ENCODE measurements at regions not wholly inside any gene's neighbourhood (a gene's known extent, or its start where the extent isn't known, plus 50 kb on each side); places are given as distances from the start of the nearest gene placed in this dataset.
"Not testable (repeated sequence)": the region's sequence is repeated elsewhere in the genome, so short reads cannot be mapped to it uniquely, and the experiment has no call there.

DNA sequence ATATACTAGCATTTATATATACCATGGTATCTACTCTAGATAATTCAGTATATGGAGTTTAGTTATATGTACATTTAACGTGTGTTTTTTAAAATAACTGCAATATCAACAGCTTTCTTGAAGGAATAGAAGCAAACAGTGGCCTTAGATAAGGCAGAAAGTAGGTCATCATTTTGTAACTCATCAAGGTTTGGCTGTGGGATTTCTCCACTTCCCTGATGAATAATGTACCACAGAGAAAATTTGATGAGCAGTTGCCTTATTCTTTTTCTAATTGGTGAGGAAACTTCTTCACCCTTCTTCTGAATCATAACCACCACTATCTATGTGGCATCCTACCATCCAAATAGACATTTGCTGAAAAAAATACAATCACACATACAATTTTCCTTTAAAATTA is 590.2 kb upstream of the SPRY2 start:
- DNase-seq (ENCODE audit: low read depth, low spot score): no peak
- in situ Hi-C loops (cut with HindIII; ENCODE audit: low pct_unique_long_range_greater_than_20kb, low sequenced_read_pairs): no loop called here

DNA sequence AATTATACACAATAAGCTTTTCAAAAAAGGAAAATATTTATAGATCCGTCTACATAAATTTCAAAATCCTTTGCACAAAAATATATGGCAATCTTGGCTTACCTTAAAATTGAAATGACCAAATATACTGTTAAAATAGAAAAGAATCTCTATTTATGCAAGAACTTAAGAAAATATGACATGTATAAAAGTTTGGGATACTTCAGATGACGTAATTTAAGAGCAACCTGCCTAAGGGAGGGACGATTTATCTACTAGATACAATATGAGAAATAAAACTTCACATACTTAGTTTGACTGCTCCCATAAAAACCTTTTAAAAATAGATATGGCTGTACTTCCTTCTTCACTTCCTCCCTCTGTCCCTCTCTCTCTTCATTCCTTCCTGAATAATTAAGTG is 587.3 kb upstream of the SPRY2 start:
- in situ Hi-C loops (cut with HindIII; ENCODE audit: low pct_unique_long_range_greater_than_20kb, low sequenced_read_pairs): no loop called here
- DNase-seq (ENCODE audit: low read depth, low spot score): no peak

DNA sequence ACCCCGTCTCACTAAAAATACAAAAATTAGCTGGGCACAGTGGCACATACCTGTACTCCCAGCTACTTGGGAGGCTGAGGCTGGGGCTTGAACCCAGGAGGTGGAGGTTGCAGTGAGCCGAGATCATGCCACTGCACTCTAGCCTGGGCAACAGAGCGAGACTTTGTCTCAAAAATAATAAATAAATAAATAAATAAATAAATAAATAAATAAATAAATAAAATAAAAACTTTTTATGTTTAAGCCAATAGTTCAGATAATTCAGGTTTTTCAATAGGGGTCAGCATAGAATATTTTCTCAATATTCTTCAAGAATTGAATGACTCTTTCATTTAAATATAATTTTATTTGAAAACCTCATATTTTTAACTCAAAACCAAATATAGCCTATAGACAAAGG is 585.1 kb upstream of the SPRY2 start:
- DNase-seq (ENCODE audit: low read depth, low spot score); in situ Hi-C loops (cut with HindIII; ENCODE audit: low pct_unique_long_range_greater_than_20kb, low sequenced_read_pairs): not testable (repeated sequence)

DNA sequence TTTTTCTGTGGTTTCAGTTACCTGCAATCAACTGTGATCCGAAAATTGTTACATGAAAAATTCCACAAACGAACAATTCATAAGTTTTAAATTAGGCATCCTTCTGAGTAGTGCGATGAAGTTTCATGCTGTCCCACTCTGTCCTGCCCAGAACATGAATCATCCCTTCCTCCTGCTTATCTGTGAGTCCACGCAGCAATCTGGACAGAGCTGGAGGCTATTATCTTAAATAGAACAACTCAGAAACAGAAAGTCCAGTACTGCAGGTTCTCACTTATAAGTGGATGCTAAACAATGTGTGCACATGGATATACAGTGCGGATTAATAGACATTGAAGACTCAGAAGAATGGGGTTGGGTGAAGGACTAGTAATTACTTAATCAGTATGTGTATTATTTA is 583.7 kb upstream of the SPRY2 start:
- in situ Hi-C loops (cut with HindIII; ENCODE audit: low pct_unique_long_range_greater_than_20kb, low sequenced_read_pairs): no loop called here
- no peak for DNase-seq (ENCODE audit: low read depth, low spot score)

DNA sequence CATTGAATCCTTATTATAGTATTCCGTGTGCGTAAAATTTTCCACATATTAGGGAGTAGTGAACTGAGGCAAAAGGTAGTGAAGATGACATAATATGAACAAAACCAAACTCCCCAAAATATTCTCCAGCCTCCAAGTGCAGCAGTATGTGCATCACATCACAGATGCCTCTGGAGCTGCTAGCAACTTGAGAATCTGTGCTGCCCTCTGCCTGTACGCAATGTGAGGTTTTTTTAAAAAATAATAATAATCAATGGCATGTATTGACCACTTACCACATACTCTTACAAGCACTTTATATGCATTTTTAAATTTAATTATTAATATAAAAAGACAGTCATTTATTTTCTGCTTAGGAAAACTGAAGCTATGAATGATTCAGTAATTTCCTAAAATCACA is 583.0 kb upstream of the SPRY2 start:
- DNase-seq (ENCODE audit: low read depth, low spot score): peak; percentile 32
- in situ Hi-C loops (cut with HindIII; ENCODE audit: low pct_unique_long_range_greater_than_20kb, low sequenced_read_pairs): no loop called here

DNA sequence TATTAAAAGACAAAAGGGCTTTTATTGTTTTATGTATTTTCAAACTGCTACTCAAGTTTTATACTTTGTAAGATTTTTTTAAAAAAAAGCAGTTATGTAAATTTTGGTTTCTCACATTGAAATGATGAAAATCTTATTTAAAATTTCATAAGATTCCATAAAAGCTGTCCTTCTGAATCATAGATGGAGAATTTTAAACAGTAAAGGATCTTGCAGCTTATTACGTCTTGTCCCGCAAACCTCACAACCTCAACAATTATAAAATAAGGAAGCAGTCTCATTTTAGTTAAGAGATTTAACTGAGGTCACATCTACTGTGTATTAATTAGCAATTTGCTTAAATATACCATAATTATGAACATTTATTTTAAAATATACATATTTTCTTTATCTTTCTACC is 581.0 kb upstream of the SPRY2 start:
- in situ Hi-C loops (cut with HindIII; ENCODE audit: low pct_unique_long_range_greater_than_20kb, low sequenced_read_pairs): no loop called here
- DNase-seq (ENCODE audit: low read depth, low spot score): no peak

DNA sequence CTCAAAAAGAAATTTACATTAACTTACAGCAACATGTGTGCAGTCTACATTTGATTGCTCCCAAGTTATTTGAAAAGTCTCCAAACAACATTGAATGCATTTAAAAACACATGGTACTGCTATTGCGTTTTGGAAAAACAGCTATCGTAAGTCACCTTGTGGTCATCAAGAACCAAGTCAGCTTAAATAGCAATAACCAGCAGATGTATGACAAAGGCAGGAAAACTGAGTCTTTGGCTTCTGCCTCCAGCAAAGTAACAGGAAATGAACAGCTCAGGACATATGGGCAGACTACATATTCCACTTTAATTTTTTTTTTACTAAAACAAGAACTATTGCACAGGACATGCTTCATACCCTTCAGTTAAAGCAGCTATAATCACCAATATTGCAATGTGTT is 580.6 kb upstream of the SPRY2 start:
- in situ Hi-C loops (cut with HindIII; ENCODE audit: low pct_unique_long_range_greater_than_20kb, low sequenced_read_pairs): no loop called here
- no peak for DNase-seq (ENCODE audit: low read depth, low spot score)

DNA sequence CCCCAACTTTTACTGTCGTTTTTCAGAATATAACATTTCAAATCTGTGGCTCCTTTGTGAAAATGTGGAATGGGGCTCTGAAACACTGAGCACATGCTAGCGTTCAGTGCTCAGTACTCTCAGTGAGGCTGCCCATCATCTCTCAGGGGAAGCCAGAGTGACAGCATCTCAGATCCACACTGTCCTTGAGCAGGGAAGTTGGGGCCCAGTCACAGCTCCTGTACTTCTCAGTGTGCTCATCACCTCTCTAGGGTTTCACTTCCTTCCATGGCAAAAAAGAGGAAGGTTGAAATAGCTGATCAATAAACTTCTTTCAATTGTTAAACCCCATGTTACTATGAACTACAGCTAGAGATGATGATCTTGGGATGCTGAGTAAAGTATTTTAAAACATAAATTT is 565.9 kb upstream of the SPRY2 start:
- in situ Hi-C loops (cut with HindIII; ENCODE audit: low pct_unique_long_range_greater_than_20kb, low sequenced_read_pairs): no loop called here
- DNase-seq (ENCODE audit: low read depth, low spot score): no peak

DNA sequence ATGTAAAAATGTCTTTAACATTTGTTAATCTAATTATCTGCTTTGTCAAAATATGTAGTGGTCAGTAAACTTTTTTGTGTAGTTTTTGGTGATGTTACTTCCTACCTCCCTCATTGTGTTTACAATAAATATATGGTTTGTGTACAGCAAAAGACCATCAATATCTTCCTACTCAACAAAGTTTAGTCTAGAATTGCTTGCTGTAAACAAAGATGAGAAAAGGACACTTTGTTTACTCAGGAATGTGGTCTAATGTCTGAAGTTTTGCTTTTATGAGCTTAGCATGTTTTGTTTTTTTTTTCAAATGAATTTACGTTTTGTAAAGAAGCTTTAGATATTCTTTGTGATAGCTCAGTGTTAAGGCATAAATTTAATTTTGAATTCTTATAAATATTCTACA is 563.5 kb upstream of the SPRY2 start:
- no peak for DNase-seq (ENCODE audit: low read depth, low spot score)
- in situ Hi-C loops (cut with HindIII; ENCODE audit: low pct_unique_long_range_greater_than_20kb, low sequenced_read_pairs): no loop called here

DNA sequence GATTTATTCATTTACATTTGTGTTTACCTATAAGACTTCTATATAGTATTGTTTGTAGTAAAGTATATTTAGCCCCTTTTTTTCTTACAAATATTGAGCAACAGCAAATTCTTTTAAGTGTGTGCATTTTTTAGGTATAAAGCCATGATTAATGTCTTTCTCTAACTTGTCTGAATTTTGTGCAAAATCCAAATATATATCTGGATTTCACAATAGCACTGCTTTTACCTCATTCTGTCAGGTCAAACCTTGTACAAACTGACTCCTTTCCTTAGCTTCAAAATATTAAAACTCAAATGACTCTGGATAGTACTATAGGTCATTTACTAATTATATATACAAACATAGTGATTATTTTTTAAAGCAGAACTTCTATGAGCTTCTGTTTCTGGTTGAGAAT is 563.0 kb upstream of the SPRY2 start:
- no peak for DNase-seq (ENCODE audit: low read depth, low spot score)

DNA sequence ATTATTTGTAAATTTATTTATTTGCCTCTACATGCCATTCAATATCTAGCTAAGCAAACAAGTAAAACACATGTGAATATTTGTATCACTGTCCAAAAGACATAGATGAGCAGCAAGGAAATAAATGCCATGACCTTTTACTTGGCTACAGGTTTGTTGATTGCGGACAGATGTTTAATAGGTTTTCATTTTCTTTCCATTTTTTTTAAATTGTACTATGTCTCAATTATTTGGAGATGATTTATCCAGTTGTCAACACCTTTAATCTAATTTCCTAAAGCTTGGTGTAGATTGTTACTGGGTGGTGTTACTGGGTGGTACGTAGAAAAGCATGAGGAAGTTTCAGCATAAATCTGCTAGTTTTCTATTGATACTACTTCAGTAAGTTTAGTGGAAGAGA is 560.6 kb upstream of the SPRY2 start:
- in situ Hi-C loops (cut with HindIII; ENCODE audit: low pct_unique_long_range_greater_than_20kb, low sequenced_read_pairs): no loop called here
- DNase-seq (ENCODE audit: low read depth, low spot score): no peak

More for the DNA sequence above, 563.0 kb upstream of the SPRY2 start:
- in situ Hi-C loops (cut with HindIII; ENCODE audit: low pct_unique_long_range_greater_than_20kb, low sequenced_read_pairs): no loop called here

DNA sequence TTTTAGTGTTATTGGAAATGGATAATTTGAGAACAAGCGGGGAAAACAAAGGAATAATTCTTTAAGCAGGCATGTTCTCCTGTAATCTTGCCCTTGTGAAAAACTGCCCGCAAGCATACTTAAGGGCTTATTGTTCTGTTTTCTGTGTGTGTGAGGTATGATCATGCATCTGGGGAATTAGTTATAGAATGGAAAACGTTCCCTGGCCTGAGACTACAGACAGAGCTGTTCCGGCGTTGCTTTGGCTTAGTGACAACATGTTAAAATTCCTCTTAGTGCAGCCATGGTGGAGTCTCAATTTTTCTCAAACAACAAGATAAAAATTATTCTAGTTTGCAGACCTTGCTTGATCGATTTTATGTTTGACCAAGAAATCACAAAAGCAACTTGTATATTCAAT is 560.2 kb upstream of the SPRY2 start:
- in situ Hi-C loops (cut with HindIII; ENCODE audit: low pct_unique_long_range_greater_than_20kb, low sequenced_read_pairs): no loop called here
- peak; percentile 87 for DNase-seq (ENCODE audit: low read depth, low spot score)

DNA sequence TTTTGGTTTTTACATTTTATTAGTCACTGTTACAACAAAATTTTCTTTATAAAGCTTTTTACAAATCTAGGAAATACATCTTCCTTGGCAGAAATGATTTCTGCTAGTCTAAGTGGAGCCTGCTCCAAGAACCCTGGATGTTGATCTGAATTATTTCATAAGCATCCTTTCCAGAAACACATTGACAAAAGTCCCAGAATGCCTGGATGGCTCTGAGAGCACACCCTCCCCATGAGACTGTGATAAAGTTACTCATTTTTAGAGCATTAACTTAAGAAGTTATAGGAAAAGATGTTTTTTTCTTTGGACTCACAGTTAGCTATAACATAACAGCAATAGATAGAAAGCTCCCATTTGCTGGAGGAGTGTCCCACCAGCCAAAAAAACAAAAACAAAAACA is 559.6 kb upstream of the SPRY2 start:
- in situ Hi-C loops (cut with HindIII; ENCODE audit: low pct_unique_long_range_greater_than_20kb, low sequenced_read_pairs): no loop called here
- DNase-seq (ENCODE audit: low read depth, low spot score): no peak

DNA sequence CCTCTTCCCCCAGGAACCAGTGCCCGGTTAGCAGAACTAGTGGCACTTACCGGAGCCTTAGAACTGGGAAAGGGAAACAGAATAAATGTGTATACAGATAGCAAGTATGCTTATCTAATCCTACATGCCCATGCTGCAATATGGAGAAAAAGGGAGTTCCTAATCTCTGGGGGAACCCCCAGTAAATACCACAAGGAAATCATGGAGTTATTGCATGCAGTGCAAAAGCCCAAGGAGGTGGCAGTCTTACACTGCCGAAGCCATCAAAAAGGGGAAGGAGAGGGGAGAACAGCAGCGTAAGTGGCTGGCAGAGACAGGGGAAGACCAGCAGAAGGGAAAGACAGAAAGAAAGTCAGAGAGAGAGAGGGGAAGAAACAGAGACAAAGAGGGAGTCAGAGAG is 556.7 kb upstream of the SPRY2 start:
- DNase-seq (ENCODE audit: low read depth, low spot score); in situ Hi-C loops (cut with HindIII; ENCODE audit: low pct_unique_long_range_greater_than_20kb, low sequenced_read_pairs): not testable (repeated sequence)

DNA sequence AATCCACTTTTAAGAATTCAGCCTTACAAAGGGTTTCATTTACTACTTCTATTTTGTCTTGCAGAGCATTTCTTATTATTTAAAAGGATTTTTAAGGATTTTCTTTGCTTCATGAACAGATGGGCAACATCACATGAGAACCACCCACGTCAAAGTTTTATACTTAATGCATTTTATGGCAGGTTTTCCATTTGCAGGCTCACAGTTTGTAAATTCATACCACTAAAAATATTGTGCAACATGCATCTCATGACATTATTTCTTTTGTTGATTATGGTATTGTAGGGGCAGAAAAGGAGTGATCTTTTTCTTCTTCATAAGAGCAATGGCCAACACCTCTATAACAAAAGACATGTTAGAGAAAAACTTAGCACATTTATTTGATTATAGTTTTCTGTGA is 554.0 kb upstream of the SPRY2 start:
- DNase-seq (ENCODE audit: low read depth, low spot score): no peak
- in situ Hi-C loops (cut with HindIII; ENCODE audit: low pct_unique_long_range_greater_than_20kb, low sequenced_read_pairs): no loop called here

DNA sequence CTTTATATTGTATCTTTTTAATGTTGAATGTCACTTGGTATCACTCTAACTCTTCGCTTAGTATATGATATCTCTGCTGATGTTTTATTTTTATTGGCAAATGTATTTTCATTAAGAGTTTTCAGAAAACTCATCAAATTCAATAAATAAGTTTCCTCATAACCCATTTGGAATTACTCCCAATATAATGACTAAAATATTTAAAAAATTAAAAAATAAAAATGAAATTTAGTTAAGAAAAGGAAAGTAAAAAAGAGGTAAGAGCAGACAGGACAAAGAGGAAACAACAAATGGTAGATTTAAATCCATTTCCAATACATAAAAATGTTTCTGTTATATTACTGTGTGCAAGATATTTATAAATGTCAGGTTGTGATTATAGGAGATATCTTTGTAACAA is 548.9 kb upstream of the SPRY2 start:
- DNase-seq (ENCODE audit: low read depth, low spot score): no peak
- in situ Hi-C loops (cut with HindIII; ENCODE audit: low pct_unique_long_range_greater_than_20kb, low sequenced_read_pairs): no loop called here

DNA sequence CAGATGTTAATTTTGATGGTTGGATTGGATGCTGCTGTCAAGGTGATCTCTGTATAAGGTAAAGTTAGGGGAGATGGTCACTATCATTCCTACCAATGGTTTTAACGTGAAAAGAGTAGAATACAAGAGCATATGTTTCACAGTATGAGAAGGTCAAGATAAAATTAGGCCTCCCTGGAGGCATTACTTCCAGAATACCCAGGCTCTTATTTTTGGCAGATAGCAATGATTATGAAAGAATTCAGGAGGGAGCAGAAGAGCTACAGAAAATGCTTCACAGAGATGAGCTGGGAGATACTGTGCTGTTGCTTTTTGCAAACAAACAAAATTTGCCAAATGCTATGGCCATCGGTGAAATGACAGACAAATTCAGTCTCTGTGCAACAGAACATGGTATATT is 547.5 kb upstream of the SPRY2 start:
- in situ Hi-C loops (cut with HindIII; ENCODE audit: low pct_unique_long_range_greater_than_20kb, low sequenced_read_pairs): no loop called here
- no peak for DNase-seq (ENCODE audit: low read depth, low spot score)

DNA sequence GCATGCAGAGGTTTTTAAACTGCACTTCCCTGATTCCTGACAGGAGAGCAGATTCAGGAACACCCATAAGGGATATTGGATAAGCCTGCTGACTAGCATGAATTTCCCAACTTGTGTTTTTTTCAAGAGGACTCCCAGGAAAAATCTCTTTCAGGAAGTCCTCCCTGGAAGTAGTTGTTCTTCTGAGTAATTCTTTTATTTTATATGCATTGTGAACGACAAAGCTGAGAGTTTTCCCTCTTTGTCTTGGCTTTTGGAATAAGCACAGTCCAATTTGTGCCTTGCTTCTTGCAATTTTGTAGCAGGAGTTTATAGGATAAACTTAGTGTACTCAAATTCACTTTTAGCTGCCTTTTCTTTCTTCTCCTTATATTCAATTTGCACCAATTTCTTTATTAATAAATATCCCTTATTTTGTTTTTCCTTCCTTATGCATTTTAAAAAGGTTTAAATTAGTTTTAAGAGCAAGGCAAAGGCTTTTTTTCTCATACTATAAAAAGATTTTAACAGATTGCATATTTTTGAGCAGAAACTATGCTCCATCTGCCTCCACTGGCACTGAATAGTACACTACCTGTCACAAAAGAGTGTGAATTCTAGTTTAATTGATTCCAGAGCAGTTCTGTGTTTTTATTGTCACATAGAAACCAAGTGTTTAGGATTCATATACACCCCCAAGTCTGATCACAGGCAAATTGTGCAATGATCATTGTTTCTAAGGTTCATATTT is 543.3 kb upstream of the SPRY2 start:
- in situ Hi-C loops (cut with HindIII; ENCODE audit: low pct_unique_long_range_greater_than_20kb, low sequenced_read_pairs): no loop called here
- DNase-seq (ENCODE audit: low read depth, low spot score): no peak

DNA sequence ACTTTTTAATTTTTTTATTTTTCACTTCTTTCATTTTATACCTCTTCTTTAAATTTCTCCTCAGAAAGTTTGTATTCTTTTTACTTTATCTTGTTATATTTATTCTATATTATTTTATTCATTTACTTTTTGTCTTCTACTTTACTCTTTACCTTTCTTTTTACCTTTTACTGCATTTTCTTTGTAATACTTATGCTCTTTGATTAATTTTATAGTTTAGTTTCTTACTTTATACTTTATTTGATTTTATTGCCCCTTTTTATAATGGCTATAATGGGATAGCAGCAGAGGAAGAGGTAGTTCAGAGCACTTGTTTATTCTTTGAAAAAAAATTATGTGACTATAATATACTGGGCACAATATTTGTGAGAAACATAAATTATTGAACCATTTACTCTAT is 542.6 kb upstream of the SPRY2 start:
- no peak for DNase-seq (ENCODE audit: low read depth, low spot score)
- in situ Hi-C loops (cut with HindIII; ENCODE audit: low pct_unique_long_range_greater_than_20kb, low sequenced_read_pairs): no loop called here

DNA sequence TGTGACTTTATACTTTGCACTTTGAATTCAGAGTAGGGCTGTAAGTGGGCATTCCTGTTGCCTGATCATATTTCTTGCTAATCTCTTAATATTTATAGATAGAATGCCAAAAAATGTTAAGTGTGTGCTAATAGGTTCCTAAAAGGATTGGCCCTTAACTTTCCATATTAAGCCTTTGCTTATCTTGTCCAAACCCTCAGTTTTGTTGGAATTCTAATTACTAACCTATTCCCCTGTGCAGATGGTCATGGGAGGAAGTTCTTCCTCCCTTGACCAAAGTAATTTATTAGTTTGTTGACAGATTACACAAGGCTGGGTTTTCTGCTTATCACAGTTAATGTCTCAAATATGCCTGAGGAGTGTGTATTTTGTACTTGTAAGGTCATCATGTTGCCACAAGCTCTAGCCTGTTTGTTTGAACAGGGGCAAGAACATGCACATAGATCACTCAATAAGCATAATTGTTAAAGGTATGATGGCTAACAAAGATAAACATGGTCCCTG is 541.1 kb upstream of the SPRY2 start:
- in situ Hi-C loops (cut with HindIII; ENCODE audit: low pct_unique_long_range_greater_than_20kb, low sequenced_read_pairs): no loop called here
- no peak for DNase-seq (ENCODE audit: low read depth, low spot score)
